Heart left ventricle (tissue), 13 donors: ENCODE measurements at regions not wholly inside any gene's neighbourhood (a gene's known extent, or its start where the extent isn't known, plus 50 kb on each side); places are given as distances from the start of the nearest gene placed in this dataset.

Source experiments
- POLR2A ChIP-seq, 2 donors: fragments of 450-650 bp; IDR thresholded peaks; one replicate each; pipeline ENCODE4 v1.6.1; 2017; ENCODE audit warnings: antibody characterized with exemption in 2 of 2, mild to moderate bottlenecking in 2 of 2, moderate library complexity in 2 of 2
- TF ChIP-seq, protein P1 (sequence below), 12 donors: fragments of 200-600 bp; sonication (generic) in 4 of 12; IDR thresholded peaks; one replicate each; pipeline versions ENCODE4 v1.5.0 to v1.8.0; 2018 to 2022; ENCODE audit warnings: antibody characterized with exemption in 12 of 12, mild to moderate bottlenecking in 5 of 12
- donor health status: ischemic (EF 13 %, LVEDD 7.1; RV severe dilation, severe dysfunction).
- donor health status: DM: no; HTN: yes; CAD: no.
- donor health status: DM: no; HTN: no; CAD: no.
- donor health status: ischemic (EF 25% LVEDD 6.9; RV normal size, moderate dysfunction).
- donor health status: ischemic (EF 25% LVEDD 5.7; RV mildly dilated, moderate dysfunction).
- donor health status: ischemic (EF 35%, LVEDD 5.7; RV mildly dilated, moderate dysfunction).
- donor health status: nonischemic (EF 11% LVEDD 7.7; RV severe dilation, severe dysfunction).
- donor health status: DM: yes; HTN: yes; CAD: no.
- donor health status: PGD.
- donor health status: ischemic (EF 29% LVEDD 5.4; RV normal size, mild dysfunction).
- donor health status: nonischemic (EF 23%, LVEDD 6.1; RV moderate dilation, normal function).

DNA sequence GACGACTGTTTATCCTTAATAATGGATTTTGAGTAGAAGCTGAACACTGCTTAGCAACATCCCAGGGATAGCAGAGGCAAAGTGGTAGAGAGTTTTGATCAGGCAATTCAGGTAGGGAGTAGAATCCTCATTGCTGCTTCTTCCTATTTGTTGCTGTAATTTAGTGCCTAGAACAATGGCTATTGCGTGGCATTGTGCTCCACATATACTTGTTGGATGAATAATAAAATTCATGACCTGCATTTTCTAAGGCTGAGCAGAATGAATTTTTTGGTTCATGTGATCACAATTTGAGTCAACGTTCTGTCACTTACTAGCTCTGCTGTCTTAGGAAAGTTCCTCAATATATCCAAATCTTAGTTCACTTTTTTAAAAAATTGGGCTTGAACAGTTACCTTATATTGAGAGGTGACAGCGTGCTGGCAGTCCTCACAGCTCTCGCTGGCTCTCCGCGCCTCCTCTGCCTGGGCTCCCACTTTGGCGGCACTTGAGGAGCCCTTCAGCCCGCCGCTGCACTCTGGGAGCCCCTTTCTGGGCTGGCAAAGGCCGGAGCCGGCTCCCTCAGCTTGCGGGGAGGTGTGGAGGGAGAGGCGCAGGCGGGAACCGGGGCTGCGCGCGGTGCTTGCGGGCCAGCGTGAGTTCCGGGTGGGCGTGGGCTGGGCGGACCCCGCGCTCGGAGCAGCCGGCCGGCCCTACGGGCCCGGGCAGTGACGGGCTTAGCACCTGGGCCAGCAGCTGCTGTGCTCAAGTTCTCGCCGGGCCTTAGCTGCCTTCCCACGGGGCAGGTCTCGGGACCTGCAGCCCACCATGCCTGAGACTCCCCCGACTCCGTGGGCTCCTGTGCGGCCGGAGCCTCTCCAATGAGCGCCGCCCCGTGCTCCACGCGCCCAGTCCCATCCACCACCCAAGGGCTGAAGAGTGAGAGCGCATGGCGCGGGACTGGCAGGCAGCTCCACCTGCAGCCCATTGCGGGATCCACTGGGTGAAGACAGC is 350.6 kb downstream of the ETS1 start:
- TF ChIP-seq, protein P1, sequence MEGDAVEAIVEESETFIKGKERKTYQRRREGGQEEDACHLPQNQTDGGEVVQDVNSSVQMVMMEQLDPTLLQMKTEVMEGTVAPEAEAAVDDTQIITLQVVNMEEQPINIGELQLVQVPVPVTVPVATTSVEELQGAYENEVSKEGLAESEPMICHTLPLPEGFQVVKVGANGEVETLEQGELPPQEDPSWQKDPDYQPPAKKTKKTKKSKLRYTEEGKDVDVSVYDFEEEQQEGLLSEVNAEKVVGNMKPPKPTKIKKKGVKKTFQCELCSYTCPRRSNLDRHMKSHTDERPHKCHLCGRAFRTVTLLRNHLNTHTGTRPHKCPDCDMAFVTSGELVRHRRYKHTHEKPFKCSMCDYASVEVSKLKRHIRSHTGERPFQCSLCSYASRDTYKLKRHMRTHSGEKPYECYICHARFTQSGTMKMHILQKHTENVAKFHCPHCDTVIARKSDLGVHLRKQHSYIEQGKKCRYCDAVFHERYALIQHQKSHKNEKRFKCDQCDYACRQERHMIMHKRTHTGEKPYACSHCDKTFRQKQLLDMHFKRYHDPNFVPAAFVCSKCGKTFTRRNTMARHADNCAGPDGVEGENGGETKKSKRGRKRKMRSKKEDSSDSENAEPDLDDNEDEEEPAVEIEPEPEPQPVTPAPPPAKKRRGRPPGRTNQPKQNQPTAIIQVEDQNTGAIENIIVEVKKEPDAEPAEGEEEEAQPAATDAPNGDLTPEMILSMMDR (IDR thresholded peaks at IDR 0.05), result no peak
- TF ChIP-seq POLR2A (IDR thresholded peaks at IDR 0.05), result no peak
